ENCODE measurements at regions not wholly inside any gene's neighbourhood (a gene's known extent, or its start where the extent isn't known, plus 50 kb on each side); places are given as distances from the start of the nearest gene placed in this dataset.

- Histone ChIP-seq H3K27me3 (ENCODE audit: control insufficient read depth in 2 of 2, insufficient read depth in 2 of 2, low read length in 2 of 2) (peaks cover 0 to 2% of the 10 kb centered on the region in 2 experiments), H3K4me1 (ENCODE audit: control insufficient read depth, extremely low read depth, insufficient read depth, low read length) (peaks cover 6% of the 10 kb centered on the region), H3K27ac (ENCODE audit: insufficient read depth, low read depth, low read length) (no peak overlapping the region), H3K4me2 (ENCODE audit: insufficient read depth, low read length) (no peak overlapping the region), H3K9ac (replicated peaks; ENCODE audit: extremely low read depth, insufficient read depth, low read length) (no peak overlapping the region), H4K20me1 (replicated peaks; ENCODE audit: control insufficient read depth, extremely low read depth, insufficient read depth, low read length) (peaks cover 5% of the 10 kb centered on the region), H3K4me3 (replicated peaks in 1 of 3; ENCODE audit: insufficient read depth in 1 of 3, low read depth in 1 of 3, low read length in 3 of 3) (no peak overlapping the region), H3K79me2 (ENCODE audit: control insufficient read depth, insufficient read depth, low read length) (peaks cover 30% of the 10 kb centered on the region), H3K9me3 (replicated peaks; ENCODE audit: control insufficient read depth, insufficient read depth, low read length) (no peaks in the 10 kb centered on the region), H2AFZ (ENCODE audit: low read depth, low read length) (no peak overlapping the region), H3K36me3 (ENCODE audit: control insufficient read depth in 2 of 2, extremely low read depth in 1 of 2, insufficient read depth in 2 of 2, low read length in 2 of 2) (no peaks in the 10 kb centered on the region), H3K9me1 (replicated peaks; ENCODE audit: control insufficient read depth, extremely low read depth, insufficient read depth, low read length) (no peaks in the 10 kb centered on the region)
- dilution Hi-C loops (cut with MboI; ENCODE audit: extremely low pct_ligation_motif_present, low sequenced_read_pairs) = no loop called here
- POLR2A ChIA-PET = no interaction called here
- no peak for FAIRE-seq
- TF ChIP-seq POLR2A (IDR thresholded peaks at IDR 0.05; ENCODE audit: low read depth, low read length) = no peak
- TF ChIP-seq, protein P1, sequence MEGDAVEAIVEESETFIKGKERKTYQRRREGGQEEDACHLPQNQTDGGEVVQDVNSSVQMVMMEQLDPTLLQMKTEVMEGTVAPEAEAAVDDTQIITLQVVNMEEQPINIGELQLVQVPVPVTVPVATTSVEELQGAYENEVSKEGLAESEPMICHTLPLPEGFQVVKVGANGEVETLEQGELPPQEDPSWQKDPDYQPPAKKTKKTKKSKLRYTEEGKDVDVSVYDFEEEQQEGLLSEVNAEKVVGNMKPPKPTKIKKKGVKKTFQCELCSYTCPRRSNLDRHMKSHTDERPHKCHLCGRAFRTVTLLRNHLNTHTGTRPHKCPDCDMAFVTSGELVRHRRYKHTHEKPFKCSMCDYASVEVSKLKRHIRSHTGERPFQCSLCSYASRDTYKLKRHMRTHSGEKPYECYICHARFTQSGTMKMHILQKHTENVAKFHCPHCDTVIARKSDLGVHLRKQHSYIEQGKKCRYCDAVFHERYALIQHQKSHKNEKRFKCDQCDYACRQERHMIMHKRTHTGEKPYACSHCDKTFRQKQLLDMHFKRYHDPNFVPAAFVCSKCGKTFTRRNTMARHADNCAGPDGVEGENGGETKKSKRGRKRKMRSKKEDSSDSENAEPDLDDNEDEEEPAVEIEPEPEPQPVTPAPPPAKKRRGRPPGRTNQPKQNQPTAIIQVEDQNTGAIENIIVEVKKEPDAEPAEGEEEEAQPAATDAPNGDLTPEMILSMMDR (IDR thresholded peaks at IDR 0.05; ENCODE audit: extremely low read depth in 1 of 2, insufficient read depth in 1 of 2, low read depth in 1 of 2, low read length in 2 of 2) = no peak
- no TSS peak for BruUV-seq (replicated peaks)
- intact Hi-C loops (cut with micrococcal nuclease) = no loop called here
- no peak for DNase-seq (ENCODE audit: low read depth, low spot score)
- CTCF ChIA-PET = interaction anchor here (1.0 to 2.0 kb wide), 3 partner anchors 11 to 268 kb away, joined by 3 to 6 read pairs (median 4); no protein-coding TSS in a partner anchor
These were observed 217.7 kb downstream of the HIPK3 start for GRCh38 chr11:33474866-33475265.

DNA sequence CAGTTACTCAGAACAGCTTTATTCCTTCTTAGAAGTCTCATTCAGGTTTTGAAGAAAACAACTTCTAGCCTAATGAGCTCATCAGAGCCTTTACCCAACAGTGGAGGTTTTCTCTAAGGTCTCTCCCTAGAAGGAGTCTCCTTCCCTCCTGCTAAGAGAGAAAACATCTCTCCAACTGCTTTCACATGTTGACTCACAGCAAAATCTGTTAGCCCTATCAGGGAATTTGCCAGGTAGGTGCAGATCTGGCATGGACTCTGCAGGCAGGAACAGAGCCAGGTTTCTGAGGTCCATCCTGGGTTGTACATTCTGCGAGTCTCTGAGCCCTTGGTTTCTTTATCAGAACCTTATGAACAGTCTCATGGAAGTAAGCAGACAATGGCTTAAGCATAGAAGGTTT is 214.4 kb downstream of the HIPK3 start:
- H2AFZ ChIP-seq (ENCODE audit: low read depth, low read length) = no peak overlapping the region
- H3K27me3 ChIP-seq (ENCODE audit: control insufficient read depth in 2 of 2, insufficient read depth in 2 of 2, low read length in 2 of 2) = peaks cover 0 to 2% of the 10 kb centered on the region in 2 experiments
- H3K9ac ChIP-seq (replicated peaks; ENCODE audit: extremely low read depth, insufficient read depth, low read length) = no peak overlapping the region
- no TSS peak for BruUV-seq (replicated peaks)
- H3K27ac ChIP-seq (ENCODE audit: insufficient read depth, low read depth, low read length) = no peak overlapping the region
- dilution Hi-C loops (cut with MboI; ENCODE audit: extremely low pct_ligation_motif_present, low sequenced_read_pairs) (no loop called here), intact Hi-C loops (cut with micrococcal nuclease) (no loop called here)
- TF ChIP-seq EZH2 (IDR thresholded peaks at IDR 0.05; ENCODE audit: borderline replicate concordance, low read depth, low read length, severe bottlenecking) (no peak), GATA2 (IDR thresholded peaks at IDR 0.05; ENCODE audit: insufficient read depth, insufficient read length, low read depth, low read length) (no peak), POLR2AphosphoS5 (IDR thresholded peaks at IDR 0.05; ENCODE audit: insufficient read depth, low read depth, low read length) (no peak), JUN (IDR thresholded peaks at IDR 0.05; ENCODE audit: borderline replicate concordance, insufficient read depth, insufficient read length, low read depth) (no peak), MYC (IDR thresholded peaks at IDR 0.05; ENCODE audit: low read depth, low read length) (no peak), FOS (IDR thresholded peaks at IDR 0.05; ENCODE audit: borderline replicate concordance, insufficient read depth, low read length) (no peak), POLR2A (IDR thresholded peaks at IDR 0.05; ENCODE audit: low read depth, low read length) (no peak)
- TF ChIP-seq, protein P1 (IDR thresholded peaks at IDR 0.05; ENCODE audit: extremely low read depth in 1 of 2, insufficient read depth in 1 of 2, low read depth in 1 of 2, low read length in 2 of 2) = no peak
- TF ChIP-seq, protein P2, sequence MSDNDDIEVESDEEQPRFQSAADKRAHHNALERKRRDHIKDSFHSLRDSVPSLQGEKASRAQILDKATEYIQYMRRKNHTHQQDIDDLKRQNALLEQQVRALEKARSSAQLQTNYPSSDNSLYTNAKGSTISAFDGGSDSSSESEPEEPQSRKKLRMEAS (IDR thresholded peaks at IDR 0.05; ENCODE audit: insufficient read depth, insufficient read length) = no peak
- H4K20me1 ChIP-seq (replicated peaks; ENCODE audit: control insufficient read depth, extremely low read depth, insufficient read depth, low read length) = no peaks in the 10 kb centered on the region
- H3K9me3 ChIP-seq (replicated peaks; ENCODE audit: control insufficient read depth, insufficient read depth, low read length) = no peaks in the 10 kb centered on the region
- POLR2A ChIA-PET = no interaction called here
- no peak overlapping the region for H3K4me3 ChIP-seq (replicated peaks in 1 of 3; ENCODE audit: insufficient read depth in 1 of 3, low read depth in 1 of 3, low read length in 3 of 3)
- H3K36me3 ChIP-seq (ENCODE audit: control insufficient read depth in 2 of 2, extremely low read depth in 1 of 2, insufficient read depth in 2 of 2, low read length in 2 of 2) = no peaks in the 10 kb centered on the region
- CTCF ChIA-PET = no interaction called here
- DNase-seq (ENCODE audit: low read depth, low spot score) (no peak), FAIRE-seq (no peak)
- no peak overlapping the region for H3K4me2 ChIP-seq (ENCODE audit: insufficient read depth, low read length)
- peaks cover 6% of the 10 kb centered on the region for H3K4me1 ChIP-seq (ENCODE audit: control insufficient read depth, extremely low read depth, insufficient read depth, low read length)
- no peaks in the 10 kb centered on the region for H3K9me1 ChIP-seq (replicated peaks; ENCODE audit: control insufficient read depth, extremely low read depth, insufficient read depth, low read length)
- peaks cover 31% of the 10 kb centered on the region for H3K79me2 ChIP-seq (ENCODE audit: control insufficient read depth, insufficient read depth, low read length)
